Choroid plexus epithelial cell (primary cell): ENCODE measurements at regions not wholly inside any gene's neighbourhood (a gene's known extent, or its start where the extent isn't known, plus 50 kb on each side); places are given as distances from the start of the nearest gene placed in this dataset.
A peak's percentile ranks its signal among the peaks of the same experiment; 100 is the strongest.

ENCODE experiments used
- DNase-seq: peaks from one replicate; pipeline ENCODE4 v3.0.0-alpha.2; 2010; ENCODE audit warnings: low read depth
- H3K4me3 ChIP-seq: 2 replicates; pipeline ENCODE4 v1.5.1; 2011; ENCODE audit warnings: low read depth, mild to moderate bottlenecking, control low read depth, low read length, moderate library complexity
- TF ChIP-seq, protein P1 (sequence below): conservative IDR thresholded peaks from 2 replicates; pipeline ENCODE4 v1.5.1; 2011; ENCODE audit warnings: low read depth, mild to moderate bottlenecking, control low read depth, inconsistent platforms, low read length, moderate library complexity

DNA sequence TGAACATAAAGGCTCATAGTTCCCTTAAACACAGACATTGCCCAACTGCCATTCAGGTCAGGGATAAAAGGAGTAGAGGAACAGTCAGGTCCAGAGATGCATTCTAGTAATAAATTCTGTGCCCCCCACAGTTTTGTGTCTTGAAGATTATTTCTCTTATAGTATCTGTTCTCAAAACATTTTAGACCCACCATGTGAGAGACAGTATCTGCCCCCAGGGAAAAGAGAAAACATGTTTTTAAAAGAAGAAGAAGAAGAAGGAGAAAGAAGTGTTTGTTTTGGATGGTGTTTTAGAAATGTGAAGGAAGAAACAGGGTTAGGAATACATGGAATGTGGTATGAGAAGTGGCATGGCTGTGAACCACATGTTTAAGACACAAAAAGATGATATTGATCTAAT is 629.6 kb upstream of the EPHA7 start:
- H3K4me3 ChIP-seq = no peak overlapping the region
- TF ChIP-seq, protein P1, sequence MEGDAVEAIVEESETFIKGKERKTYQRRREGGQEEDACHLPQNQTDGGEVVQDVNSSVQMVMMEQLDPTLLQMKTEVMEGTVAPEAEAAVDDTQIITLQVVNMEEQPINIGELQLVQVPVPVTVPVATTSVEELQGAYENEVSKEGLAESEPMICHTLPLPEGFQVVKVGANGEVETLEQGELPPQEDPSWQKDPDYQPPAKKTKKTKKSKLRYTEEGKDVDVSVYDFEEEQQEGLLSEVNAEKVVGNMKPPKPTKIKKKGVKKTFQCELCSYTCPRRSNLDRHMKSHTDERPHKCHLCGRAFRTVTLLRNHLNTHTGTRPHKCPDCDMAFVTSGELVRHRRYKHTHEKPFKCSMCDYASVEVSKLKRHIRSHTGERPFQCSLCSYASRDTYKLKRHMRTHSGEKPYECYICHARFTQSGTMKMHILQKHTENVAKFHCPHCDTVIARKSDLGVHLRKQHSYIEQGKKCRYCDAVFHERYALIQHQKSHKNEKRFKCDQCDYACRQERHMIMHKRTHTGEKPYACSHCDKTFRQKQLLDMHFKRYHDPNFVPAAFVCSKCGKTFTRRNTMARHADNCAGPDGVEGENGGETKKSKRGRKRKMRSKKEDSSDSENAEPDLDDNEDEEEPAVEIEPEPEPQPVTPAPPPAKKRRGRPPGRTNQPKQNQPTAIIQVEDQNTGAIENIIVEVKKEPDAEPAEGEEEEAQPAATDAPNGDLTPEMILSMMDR = no peak

GRCh38 chr6:94045099-94045829 is 625.9 kb upstream of the EPHA7 start:
- DNase-seq = no peak
- TF ChIP-seq, protein P1 = no peak
- H3K4me3 ChIP-seq = no peak overlapping the region

More for the DNA sequence above, 629.6 kb upstream of the EPHA7 start:
- DNase-seq = peak; percentile 16

- H3K4me3 ChIP-seq = no peak overlapping the region
- TF ChIP-seq, protein P1 = no peak
- no peak for DNase-seq
Observed at GRCh38 chr6:94041945-94042709, 622.8 kb upstream of the EPHA7 start.

DNA sequence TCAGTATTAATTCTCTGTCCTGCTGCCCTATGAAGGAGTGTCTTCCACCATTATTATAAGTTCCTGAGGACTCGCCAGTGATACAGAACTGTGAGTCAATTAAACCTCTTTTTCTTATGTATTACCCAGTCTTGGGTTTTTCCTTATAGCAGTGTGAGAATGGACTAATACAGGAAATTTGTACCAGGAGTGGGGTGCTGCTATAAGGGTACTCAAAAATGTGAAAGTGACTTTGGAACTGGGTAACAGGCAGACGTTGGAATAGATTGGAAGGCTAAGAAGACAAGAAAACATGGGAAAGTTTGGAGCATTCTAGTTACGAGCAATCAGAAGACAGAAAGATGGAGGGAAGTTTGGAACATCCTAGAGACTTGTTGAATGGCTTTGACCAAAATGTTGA is 616.7 kb upstream of the EPHA7 start:
- TF ChIP-seq, protein P1 = no peak
- no peak for DNase-seq
- no peak overlapping the region for H3K4me3 ChIP-seq

DNA sequence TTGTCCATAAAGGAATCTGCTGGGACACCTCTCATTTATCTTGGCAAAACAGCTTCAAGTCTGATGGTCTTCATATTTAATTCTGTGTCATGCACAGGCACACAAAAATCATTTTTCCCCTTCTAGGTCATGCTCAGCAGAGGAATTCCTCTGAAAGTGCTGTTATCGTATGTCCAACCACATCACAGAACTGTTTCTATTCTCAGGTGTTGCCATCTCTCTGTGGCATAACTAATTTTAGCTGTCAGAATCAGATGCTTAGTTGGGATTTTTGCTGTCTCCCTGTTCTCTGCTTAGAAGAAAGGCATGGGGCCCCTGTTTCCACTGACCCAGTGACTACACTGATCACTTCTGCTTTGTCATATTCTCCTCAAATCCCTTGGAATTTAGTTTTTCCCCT is 608.0 kb upstream of the EPHA7 start:
- no peak for DNase-seq
- TF ChIP-seq, protein P1 = no peak
- H3K4me3 ChIP-seq = no peak overlapping the region

DNA sequence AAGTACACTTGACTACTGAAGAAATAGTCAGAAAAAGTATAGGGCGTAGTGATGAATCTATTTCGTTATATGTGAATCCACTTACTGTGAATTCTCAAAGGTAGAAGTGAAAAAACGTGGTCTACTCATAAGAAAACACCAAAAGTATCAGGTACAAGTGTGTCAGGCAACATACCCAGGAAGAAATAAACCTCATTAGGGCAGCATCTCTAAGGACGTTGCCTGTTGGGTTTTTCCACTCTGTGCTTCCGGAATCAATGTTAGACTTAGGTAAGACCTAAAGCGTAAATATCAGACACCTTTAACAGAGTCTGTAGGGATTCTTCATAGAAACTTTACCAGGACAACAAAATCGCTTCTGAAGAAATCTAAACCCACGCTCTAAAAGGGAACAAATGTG is 607.2 kb upstream of the EPHA7 start:
- DNase-seq = no peak
- TF ChIP-seq, protein P1 = no peak
- H3K4me3 ChIP-seq = no peak overlapping the region
